ENCODE measurements at regions not wholly inside any gene's neighbourhood (a gene's known extent, or its start where the extent isn't known, plus 50 kb on each side); places are given as distances from the start of the nearest gene placed in this dataset.

DNA sequence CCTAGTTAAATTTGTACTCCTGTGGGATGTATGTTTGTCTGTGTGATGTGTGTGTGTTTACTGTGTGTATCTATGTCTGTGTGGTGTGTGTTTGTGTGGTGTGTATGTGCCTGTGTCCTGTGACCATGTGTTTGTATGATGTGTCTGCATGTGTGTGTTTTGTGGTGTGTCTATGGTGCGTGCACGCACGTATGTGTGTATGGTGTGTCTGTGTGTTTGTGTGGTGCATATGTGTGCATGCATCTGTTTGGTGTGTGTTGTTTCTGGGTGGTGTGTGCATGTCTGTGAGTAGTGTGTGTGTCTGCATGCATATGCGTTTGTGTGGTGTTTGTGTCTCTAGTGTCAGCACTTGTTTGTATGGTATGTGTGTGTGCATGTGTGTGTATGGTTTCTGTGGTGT, 174.2 kb upstream of the RBFOX1 start:
- TF ChIP-seq, protein P1, sequence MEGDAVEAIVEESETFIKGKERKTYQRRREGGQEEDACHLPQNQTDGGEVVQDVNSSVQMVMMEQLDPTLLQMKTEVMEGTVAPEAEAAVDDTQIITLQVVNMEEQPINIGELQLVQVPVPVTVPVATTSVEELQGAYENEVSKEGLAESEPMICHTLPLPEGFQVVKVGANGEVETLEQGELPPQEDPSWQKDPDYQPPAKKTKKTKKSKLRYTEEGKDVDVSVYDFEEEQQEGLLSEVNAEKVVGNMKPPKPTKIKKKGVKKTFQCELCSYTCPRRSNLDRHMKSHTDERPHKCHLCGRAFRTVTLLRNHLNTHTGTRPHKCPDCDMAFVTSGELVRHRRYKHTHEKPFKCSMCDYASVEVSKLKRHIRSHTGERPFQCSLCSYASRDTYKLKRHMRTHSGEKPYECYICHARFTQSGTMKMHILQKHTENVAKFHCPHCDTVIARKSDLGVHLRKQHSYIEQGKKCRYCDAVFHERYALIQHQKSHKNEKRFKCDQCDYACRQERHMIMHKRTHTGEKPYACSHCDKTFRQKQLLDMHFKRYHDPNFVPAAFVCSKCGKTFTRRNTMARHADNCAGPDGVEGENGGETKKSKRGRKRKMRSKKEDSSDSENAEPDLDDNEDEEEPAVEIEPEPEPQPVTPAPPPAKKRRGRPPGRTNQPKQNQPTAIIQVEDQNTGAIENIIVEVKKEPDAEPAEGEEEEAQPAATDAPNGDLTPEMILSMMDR (IDR thresholded peaks at IDR 0.05; ENCODE audit: borderline replicate concordance, extremely low read depth, insufficient read depth): no peak
- no peaks in the 10 kb centered on the region for H3K9me3 ChIP-seq (ENCODE audit: control insufficient read depth in 2 of 3, insufficient read depth in 1 of 3, low read length in 3 of 3)
- no peak for FAIRE-seq
- no peak overlapping the region for H3K27ac ChIP-seq (ENCODE audit: low read depth in 2 of 2, low read length in 2 of 2)
- no peak overlapping the region for H3K9ac ChIP-seq (ENCODE audit: low read length in 3 of 3)
- no peak for DNase-seq
- no peaks in the 10 kb centered on the region for H3K27me3 ChIP-seq (ENCODE audit: control insufficient read depth, insufficient read depth, low read length)
- intact Hi-C loops (cut with DNase I): no loop called here
- H3K4me1 ChIP-seq (ENCODE audit: control insufficient read depth in 2 of 3, insufficient read depth in 2 of 3, low read depth in 1 of 3, low read length in 3 of 3): no peaks in the 10 kb centered on the region
- H3K4me3 ChIP-seq (ENCODE audit: low read length in 3 of 3): no peak overlapping the region
- no peaks in the 10 kb centered on the region for H3K36me3 ChIP-seq (ENCODE audit: control insufficient read depth in 2 of 3, insufficient read depth in 3 of 3, low read length in 3 of 3)

DNA sequence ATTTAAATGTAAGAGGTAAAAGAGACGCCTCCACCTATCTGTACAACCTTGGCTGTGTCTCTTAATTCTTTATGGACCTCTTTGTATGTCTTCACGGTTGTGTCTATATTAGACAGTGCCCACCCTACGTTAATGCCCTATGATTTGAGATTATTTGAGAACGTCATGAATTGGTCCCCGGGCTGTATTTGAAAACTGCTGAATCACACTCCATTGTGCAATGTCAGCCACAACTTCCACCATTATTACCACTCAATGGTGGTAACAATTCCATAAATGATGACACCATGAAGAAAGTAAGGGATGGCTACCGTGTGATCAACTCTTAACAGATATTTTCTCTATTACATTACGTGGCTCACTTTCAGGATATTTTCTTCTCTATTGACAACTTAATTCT, 182.4 kb upstream of the RBFOX1 start:
- FAIRE-seq (no peak), DNase-seq (no peak)
- intact Hi-C loops (cut with DNase I): no loop called here
- no peak overlapping the region for H3K4me3 ChIP-seq (ENCODE audit: low read length in 3 of 3)
- H3K9me3 ChIP-seq (ENCODE audit: control insufficient read depth in 2 of 3, insufficient read depth in 1 of 3, low read length in 3 of 3): peaks cover 0 to 3% (median 0%) of the 10 kb centered on the region in 3 donors
- no peak overlapping the region for H3K27ac ChIP-seq (ENCODE audit: low read depth in 2 of 2, low read length in 2 of 2)
- H3K9ac ChIP-seq (ENCODE audit: low read length in 3 of 3): no peak overlapping the region
- no peaks in the 10 kb centered on the region for H3K4me1 ChIP-seq (ENCODE audit: control insufficient read depth in 2 of 3, insufficient read depth in 2 of 3, low read depth in 1 of 3, low read length in 3 of 3)
- no peaks in the 10 kb centered on the region for H3K27me3 ChIP-seq (ENCODE audit: control insufficient read depth, insufficient read depth, low read length)
- TF ChIP-seq, protein P1 (IDR thresholded peaks at IDR 0.05; ENCODE audit: borderline replicate concordance, extremely low read depth, insufficient read depth): no peak
- no peaks in the 10 kb centered on the region for H3K36me3 ChIP-seq (ENCODE audit: control insufficient read depth in 2 of 3, insufficient read depth in 3 of 3, low read length in 3 of 3)

GRCh38 chr16:7148606-7149005, 184.0 kb upstream of the RBFOX1 start:
- FAIRE-seq (no peak), DNase-seq (no peak)
- intact Hi-C loops (cut with DNase I): no loop called here

More at GRCh38 chr16:7148606-7149005, 184.0 kb upstream of the RBFOX1 start:
- Histone ChIP-seq H3K4me1 (ENCODE audit: control insufficient read depth in 2 of 3, insufficient read depth in 2 of 3, low read depth in 1 of 3, low read length in 3 of 3) (no peaks in the 10 kb centered on the region), H3K36me3 (ENCODE audit: control insufficient read depth in 2 of 3, insufficient read depth in 3 of 3, low read length in 3 of 3) (no peaks in the 10 kb centered on the region), H3K4me3 (ENCODE audit: low read length in 3 of 3) (no peak overlapping the region), H3K9me3 (ENCODE audit: control insufficient read depth in 2 of 3, insufficient read depth in 1 of 3, low read length in 3 of 3) (peaks cover 0 to 3% (median 0%) of the 10 kb centered on the region in 3 donors), H3K9ac (ENCODE audit: low read length in 3 of 3) (no peak overlapping the region), H3K27me3 (ENCODE audit: control insufficient read depth, insufficient read depth, low read length) (no peaks in the 10 kb centered on the region), H3K27ac (ENCODE audit: low read depth in 2 of 2, low read length in 2 of 2) (no peak overlapping the region)
- TF ChIP-seq, protein P1 (IDR thresholded peaks at IDR 0.05; ENCODE audit: borderline replicate concordance, extremely low read depth, insufficient read depth): no peak
